SU-DHL-6 (cell line): ENCODE measurements at regions not wholly inside any gene's neighbourhood (a gene's known extent, or its start where the extent isn't known, plus 50 kb on each side); places are given as distances from the start of the nearest gene placed in this dataset.

Experiments
- H2AFZ ChIP-seq: fragments of 200-600 bp; sonication (generic); 2 replicates; pipeline ENCODE4 v1.6.1; 2014; ENCODE audit warnings: low read depth, mild to moderate bottlenecking, moderate library complexity, mixed read lengths, antibody characterized with exemption, low read length; ENCODE audit not compliant: severe bottlenecking
- H3F3A ChIP-seq: fragments of 200-600 bp; shearing (Covaris generic); 2 replicates; pipeline ENCODE4 v1.6.0; 2016; ENCODE audit warnings: antibody characterized with exemption, mild to moderate bottlenecking; ENCODE audit not compliant: insufficient read depth
- H3K27ac ChIP-seq: fragments of 200-600 bp; sonication (generic); 2 replicates; pipeline ENCODE4 v1.5.1; 2016; ENCODE audit warnings: low read depth, mild to moderate bottlenecking, low read length, moderate library complexity, mixed read lengths
- H3K27me3 ChIP-seq: fragments of 200-600 bp; sonication (generic), shearing (Covaris generic); 2 replicates; pipeline ENCODE4 v1.6.0; 2014; ENCODE audit warnings: mild to moderate bottlenecking, low read length
- H3K36me3 ChIP-seq: fragments of 200-600 bp; sonication (generic); 2 replicates; pipeline ENCODE4 v1.6.1; 2014; ENCODE audit warnings: mild to moderate bottlenecking, low read length, mixed read lengths
- H3K4me2 ChIP-seq: fragments of 300-600, 200-600 bp; shearing (Covaris generic), sonication (generic); 2 replicates; pipeline ENCODE4 v1.6.0; 2014; ENCODE audit warnings: low read length, low read depth, mild to moderate bottlenecking; ENCODE audit not compliant: poor library complexity, severe bottlenecking
- H3K4me3 ChIP-seq: fragments of 200-600 bp; sonication (generic); 2 replicates; pipeline ENCODE4 v1.5.1; 2014; ENCODE audit warnings: antibody characterized with exemption, low read length, mild to moderate bottlenecking, mixed read lengths; ENCODE audit not compliant: insufficient read depth, poor library complexity, severe bottlenecking
- H3K79me2 ChIP-seq: fragments of 200-600 bp; sonication (generic); 2 replicates; pipeline ENCODE4 v1.6.1; 2014; ENCODE audit warnings: mild to moderate bottlenecking, low read length, moderate library complexity; ENCODE audit not compliant: insufficient read depth
- H3K9ac ChIP-seq: fragments of 200-600 bp; sonication (generic); 2 replicates; pipeline ENCODE4 v1.7.0; 2014; ENCODE audit warnings: mild to moderate bottlenecking, low read length
- H3K9me2 ChIP-seq: fragments of 200-600 bp; sonication (generic); replicated peaks from 2 replicates; pipeline ENCODE4 v1.6.1; 2014; ENCODE audit warnings: low read length; ENCODE audit not compliant: insufficient read depth
- H3K9me3 ChIP-seq: fragments of 200-600 bp; sonication (generic); 2 replicates; pipeline ENCODE4 v1.6.1; 2014; ENCODE audit warnings: low read length, mixed read lengths; ENCODE audit not compliant: insufficient read depth
- H4K20me1 ChIP-seq: fragments of 200-600 bp; sonication (generic); 2 replicates; pipeline ENCODE4 v1.6.1; 2014; ENCODE audit warnings: low read depth, mild to moderate bottlenecking, antibody characterized with exemption, low read length, moderate library complexity, mixed read lengths
- CTCF ChIP-seq: fragments of 200-600 bp; sonication (generic); IDR thresholded peaks from one replicate; pipeline ENCODE4 v1.5.1; 2017; ENCODE audit warnings: antibody characterized with exemption, mild to moderate bottlenecking, low read length, moderate library complexity; ENCODE audit not compliant: insufficient read depth, poor library complexity, severe bottlenecking
- EZH2phosphoT487 ChIP-seq: fragments of 200-600 bp; sonication (generic), shearing (Covaris generic); conservative IDR thresholded peaks from 2 replicates; pipeline ENCODE4 v1.6.1; 2018; ENCODE audit warnings: mild to moderate bottlenecking, antibody characterized with exemption, low read length, moderate library complexity, mixed read lengths

DNA sequence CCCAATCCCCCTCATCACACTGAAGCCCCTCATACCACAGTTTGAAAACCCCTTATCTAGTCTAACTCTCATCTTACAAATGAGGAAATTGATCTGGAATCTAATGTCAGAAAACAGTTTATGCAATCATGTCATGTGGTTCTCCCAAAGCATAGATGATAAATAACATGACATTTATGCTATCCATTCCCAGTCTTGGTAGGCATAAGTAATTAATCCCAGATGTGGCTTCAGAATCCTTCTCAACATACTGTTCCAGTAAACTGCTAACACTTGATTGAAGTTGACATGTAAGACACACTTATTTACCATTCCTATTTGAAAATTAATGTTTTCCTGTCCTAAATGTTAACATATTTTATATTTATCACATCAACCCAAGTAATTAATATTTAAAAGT is 168.7 kb downstream of the GALC start:
- Histone ChIP-seq H3K9ac (no peak overlapping the region), H2AFZ (no peak overlapping the region), H3K27me3 (no peaks in the 10 kb centered on the region), H3K36me3 (no peaks in the 10 kb centered on the region), H3K27ac (no peak overlapping the region), H3F3A (no peaks in the 10 kb centered on the region), H3K9me2 (no peaks in the 10 kb centered on the region), H3K4me3 (no peak overlapping the region), H3K79me2 (no peaks in the 10 kb centered on the region), H3K4me2 (no peak overlapping the region), H3K9me3 (no peaks in the 10 kb centered on the region), H4K20me1 (no peaks in the 10 kb centered on the region)
- no peak for TF ChIP-seq EZH2phosphoT487
- TF ChIP-seq CTCF, result no peak

- Histone ChIP-seq H2AFZ (no peak overlapping the region), H3K9me3 (no peaks in the 10 kb centered on the region), H3K9me2 (no peaks in the 10 kb centered on the region), H4K20me1 (no peaks in the 10 kb centered on the region), H3K4me3 (no peak overlapping the region), H3K79me2 (no peaks in the 10 kb centered on the region), H3F3A (no peaks in the 10 kb centered on the region), H3K27ac (no peak overlapping the region), H3K27me3 (no peaks in the 10 kb centered on the region), H3K36me3 (no peaks in the 10 kb centered on the region), H3K4me2 (no peak overlapping the region), H3K9ac (no peak overlapping the region)
- no peak for TF ChIP-seq CTCF
- no peak for TF ChIP-seq EZH2phosphoT487
These were observed 176.6 kb downstream of the GALC start for GRCh38 chr14:87816416-87816815.

DNA sequence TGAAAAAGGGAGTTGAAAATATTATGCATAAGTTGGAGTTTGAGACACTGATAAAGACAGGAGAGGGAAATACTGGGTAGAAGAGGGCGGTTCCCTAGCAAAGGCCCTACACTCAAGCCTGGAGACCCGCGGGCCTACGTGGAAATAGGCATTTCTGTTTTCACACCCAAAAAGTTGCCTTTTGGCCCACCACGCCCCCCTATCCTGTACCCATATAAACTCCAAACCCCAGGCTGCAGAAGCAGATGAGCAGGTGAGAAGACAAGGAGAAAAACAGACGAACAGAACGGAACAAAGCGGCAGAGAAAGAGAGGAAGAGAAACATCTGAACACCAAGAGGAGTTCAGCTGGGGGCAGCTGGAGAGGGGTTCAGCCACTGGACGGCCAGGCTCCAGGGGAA is 177.9 kb downstream of the GALC start:
- Histone ChIP-seq H3K4me2 (no peak overlapping the region), H3F3A (no peaks in the 10 kb centered on the region), H3K9me2 (no peaks in the 10 kb centered on the region), H3K79me2 (no peaks in the 10 kb centered on the region), H3K9ac (no peak overlapping the region), H3K4me3 (no peak overlapping the region), H3K27ac (no peak overlapping the region), H4K20me1 (no peaks in the 10 kb centered on the region), H2AFZ (no peak overlapping the region), H3K9me3 (no peaks in the 10 kb centered on the region), H3K36me3 (no peaks in the 10 kb centered on the region), H3K27me3 (no peaks in the 10 kb centered on the region)
- no peak for TF ChIP-seq EZH2phosphoT487
- no peak for TF ChIP-seq CTCF

- H3F3A ChIP-seq, result no peaks in the 10 kb centered on the region
- no peak for TF ChIP-seq CTCF
- no peak for TF ChIP-seq EZH2phosphoT487
These were observed 179.3 kb downstream of the GALC start for GRCh38 chr14:87813686-87814085.

More at GRCh38 chr14:87813686-87814085, 179.3 kb downstream of the GALC start:
- no peaks in the 10 kb centered on the region for H3K9me3 ChIP-seq
- H3K9ac ChIP-seq, result no peak overlapping the region
- H3K4me3 ChIP-seq, result no peak overlapping the region
- no peaks in the 10 kb centered on the region for H4K20me1 ChIP-seq
- H3K27ac ChIP-seq, result no peak overlapping the region
- no peak overlapping the region for H2AFZ ChIP-seq
- H3K79me2 ChIP-seq, result no peaks in the 10 kb centered on the region
- no peaks in the 10 kb centered on the region for H3K9me2 ChIP-seq
- H3K27me3 ChIP-seq, result no peaks in the 10 kb centered on the region
- H3K4me2 ChIP-seq, result no peak overlapping the region
- no peaks in the 10 kb centered on the region for H3K36me3 ChIP-seq
